ENCODE measurements at regions not wholly inside any gene's neighbourhood (a gene's known extent, or its start where the extent isn't known, plus 50 kb on each side); places are given as distances from the start of the nearest gene placed in this dataset.

- H3K36me3 Mint-ChIP-seq (ENCODE audit: low read depth): no peaks in the 10 kb centered on the region
Measured at GRCh38 chrX:43166874-43167273, 388.9 kb upstream of the PPP1R2C start.

GRCh38 chrX:43175434-43175833 is 397.5 kb upstream of the PPP1R2C start:
- no peak for DNase-seq (ENCODE audit: low spot score)
- peaks cover 17% of the 10 kb centered on the region for H3K9me3 Mint-ChIP-seq (ENCODE audit: low read depth)

More at GRCh38 chrX:43166874-43167273, 388.9 kb upstream of the PPP1R2C start:
- Mint-ChIP-seq H3K27ac (ENCODE audit: unreplicated experiment) (no peak overlapping the region), H3K4me3 (ENCODE audit: unreplicated experiment) (no peak overlapping the region), H3K9me3 (ENCODE audit: low read depth) (peaks cover 11% of the 10 kb centered on the region), H3K27me3 (ENCODE audit: low read depth) (no peaks in the 10 kb centered on the region), H3K4me1 (ENCODE audit: low read depth) (no peaks in the 10 kb centered on the region)
- DNase-seq (ENCODE audit: low spot score): no peak
- TF ChIP-seq CTCF (IDR thresholded peaks at IDR 0.05): no peak

GRCh38 chrX:43176686-43177085 is 398.7 kb upstream of the PPP1R2C start:
- Mint-ChIP-seq H3K27ac (ENCODE audit: unreplicated experiment) (no peak overlapping the region), H3K4me3 (ENCODE audit: unreplicated experiment) (no peak overlapping the region), H3K27me3 (ENCODE audit: low read depth) (no peaks in the 10 kb centered on the region), H3K4me1 (ENCODE audit: low read depth) (no peaks in the 10 kb centered on the region), H3K36me3 (ENCODE audit: low read depth) (no peaks in the 10 kb centered on the region), H3K9me3 (ENCODE audit: low read depth) (peaks cover 14% of the 10 kb centered on the region)
- no peak for TF ChIP-seq CTCF (IDR thresholded peaks at IDR 0.05)
- DNase-seq (ENCODE audit: low spot score): no peak

More at GRCh38 chrX:43175434-43175833, 397.5 kb upstream of the PPP1R2C start:
- no peak for TF ChIP-seq CTCF (IDR thresholded peaks at IDR 0.05)
- Mint-ChIP-seq H3K4me1 (ENCODE audit: low read depth) (no peaks in the 10 kb centered on the region), H3K36me3 (ENCODE audit: low read depth) (no peaks in the 10 kb centered on the region), H3K4me3 (ENCODE audit: unreplicated experiment) (no peak overlapping the region), H3K27ac (ENCODE audit: unreplicated experiment) (no peak overlapping the region), H3K27me3 (ENCODE audit: low read depth) (no peaks in the 10 kb centered on the region)

- no peaks in the 10 kb centered on the region for H3K36me3 Mint-ChIP-seq (ENCODE audit: low read depth)
- H3K4me3 Mint-ChIP-seq (ENCODE audit: unreplicated experiment): no peak overlapping the region
- H3K27me3 Mint-ChIP-seq (ENCODE audit: low read depth): no peaks in the 10 kb centered on the region
- no peak for TF ChIP-seq CTCF (IDR thresholded peaks at IDR 0.05)
- no peak overlapping the region for H3K27ac Mint-ChIP-seq (ENCODE audit: unreplicated experiment)
- DNase-seq (ENCODE audit: low spot score): no peak
- no peaks in the 10 kb centered on the region for H3K4me1 Mint-ChIP-seq (ENCODE audit: low read depth)
- H3K9me3 Mint-ChIP-seq (ENCODE audit: low read depth): peaks cover 6% of the 10 kb centered on the region
Measured at GRCh38 chrX:43188296-43188695, 410.3 kb upstream of the PPP1R2C start.

- Mint-ChIP-seq H3K4me1 (ENCODE audit: low read depth) (no peaks in the 10 kb centered on the region), H3K9me3 (ENCODE audit: low read depth) (peaks cover 64% of the 10 kb centered on the region), H3K36me3 (ENCODE audit: low read depth) (no peaks in the 10 kb centered on the region), H3K27me3 (ENCODE audit: low read depth) (no peaks in the 10 kb centered on the region), H3K27ac (ENCODE audit: unreplicated experiment) (no peak overlapping the region), H3K4me3 (ENCODE audit: unreplicated experiment) (no peak overlapping the region)
- TF ChIP-seq CTCF (IDR thresholded peaks at IDR 0.05): no peak
- no peak for DNase-seq (ENCODE audit: low spot score)
Measured at GRCh38 chrX:43211570-43211969, 433.6 kb upstream of the PPP1R2C start.

All from chondrocyte (in vitro differentiated cells).